IPS DF 4.7 (cell line): ENCODE measurements at regions not wholly inside any gene's neighbourhood (a gene's known extent, or its start where the extent isn't known, plus 50 kb on each side); places are given as distances from the start of the nearest gene placed in this dataset.
"Not testable (repeated sequence)": the region's sequence is repeated elsewhere in the genome, so short reads cannot be mapped to it uniquely, and the experiment has no call there.

Experiments
- DNase-seq: peaks from one replicate; pipeline ENCODE4 v3.0.0-alpha.2; 2013; ENCODE audit warnings: low spot score; ENCODE audit errors: extremely low read depth

- DNase-seq = no peak
Observed at GRCh38 chr5:4017076-4017803, 421.6 kb downstream of the IRX1 start.

GRCh38 chr5:4018007-4018406 lies 422.4 kb downstream of the IRX1 start:
- DNase-seq = no peak

- no peak for DNase-seq
Observed at GRCh38 chr5:4019009-4019769, 423.6 kb downstream of the IRX1 start.

GRCh38 chr5:4019841-4020240 lies 424.2 kb downstream of the IRX1 start:
- DNase-seq = no peak

GRCh38 chr5:4020400-4020799 lies 424.8 kb downstream of the IRX1 start:
- DNase-seq = no peak

- no peak for DNase-seq
Observed at GRCh38 chr5:4022056-4022670, 426.5 kb downstream of the IRX1 start.

GRCh38 chr5:4023091-4023752 lies 427.6 kb downstream of the IRX1 start:
- no peak for DNase-seq

- no peak for DNase-seq
Observed at GRCh38 chr5:4023753-4024335, 428.2 kb downstream of the IRX1 start.

- DNase-seq = no peak
Observed at GRCh38 chr5:4027088-4027734, 431.6 kb downstream of the IRX1 start.

- DNase-seq = no peak
Observed at GRCh38 chr5:4028384-4028783, 432.8 kb downstream of the IRX1 start.

- DNase-seq = not testable (repeated sequence)
Observed at GRCh38 chr5:4033546-4033945, 437.9 kb downstream of the IRX1 start.

GRCh38 chr5:4036861-4037260 lies 441.2 kb downstream of the IRX1 start:
- no peak for DNase-seq

- no peak for DNase-seq
Observed at GRCh38 chr5:4038994-4039393, 443.4 kb downstream of the IRX1 start.

- DNase-seq = no peak
Observed at GRCh38 chr5:4042311-4042710, 446.7 kb downstream of the IRX1 start.

GRCh38 chr5:4043135-4043534 lies 447.5 kb downstream of the IRX1 start:
- no peak for DNase-seq

GRCh38 chr5:4044881-4045280 lies 449.2 kb downstream of the IRX1 start:
- DNase-seq = no peak

- no peak for DNase-seq
Observed at GRCh38 chr5:4048398-4048797, 452.8 kb downstream of the IRX1 start.

- DNase-seq = no peak
Observed at GRCh38 chr5:4050203-4050602, 454.6 kb downstream of the IRX1 start.

GRCh38 chr5:4053136-4053535 lies 457.5 kb downstream of the IRX1 start:
- DNase-seq = no peak

- DNase-seq = no peak
Observed at GRCh38 chr5:4054092-4054491, 458.5 kb downstream of the IRX1 start.

GRCh38 chr5:4058899-4059298 lies 463.3 kb downstream of the IRX1 start:
- no peak for DNase-seq
